ENCODE measurements at regions not wholly inside any gene's neighbourhood (a gene's known extent, or its start where the extent isn't known, plus 50 kb on each side); places are given as distances from the start of the nearest gene placed in this dataset.
A peak's percentile ranks its signal among the peaks of the same experiment; 100 is the strongest.

- Histone ChIP-seq H3K23ac (ENCODE audit: low read length) (no peak overlapping the region), H2BK120ac (ENCODE audit: low read depth, low read length) (no peak overlapping the region), H2BK5ac (ENCODE audit: low read length) (no peak overlapping the region), H4K8ac (ENCODE audit: low read depth, low read length) (no peak overlapping the region), H3K36me3 (ENCODE audit: control insufficient read depth, insufficient read depth, low read length) (no peaks in the 10 kb centered on the region), H3K79me2 (ENCODE audit: control insufficient read depth, insufficient read depth, low read length) (no peaks in the 10 kb centered on the region), H3K4me2 (ENCODE audit: low read length) (no peak overlapping the region), H3K9ac (ENCODE audit: low read length) (no peak overlapping the region), H4K5ac (ENCODE audit: low read length) (no peak overlapping the region), H3K4ac (ENCODE audit: low read depth, low read length) (no peak overlapping the region), H3K27ac (ENCODE audit: low read depth, low read length) (no peak overlapping the region), H2BK15ac (replicated peaks; ENCODE audit: low read depth) (no peak overlapping the region), H3K18ac (ENCODE audit: low read length) (no peak overlapping the region), H2AK5ac (ENCODE audit: low read length) (no peak overlapping the region), H3K4me1 (ENCODE audit: control insufficient read depth, low read depth, low read length) (no peaks in the 10 kb centered on the region), H3K56ac (ENCODE audit: low read length) (no peak overlapping the region), H3K27me3 (ENCODE audit: insufficient read depth, low read length, poor library complexity) (no peaks in the 10 kb centered on the region), H3K4me3 (ENCODE audit: low read length) (no peak overlapping the region), H3K79me1 (ENCODE audit: low read length) (no peaks in the 10 kb centered on the region)
- WGBS (ENCODE audit: extremely low coverage, insufficient coverage, low lambda C conversion rate), result no CpG with 5 or more reads among the region's 3 CpGs
- DNase-seq, result no peak
Measured at GRCh38 chr7:34311591-34311990, 346.4 kb upstream of the NPSR1 start.

- H4K8ac ChIP-seq (ENCODE audit: low read depth, low read length), result no peak overlapping the region
- H3K4me2 ChIP-seq (ENCODE audit: low read length), result no peak overlapping the region
- no peak overlapping the region for H2BK120ac ChIP-seq (ENCODE audit: low read depth, low read length)
Measured at GRCh38 chr7:34312624-34313023, 345.4 kb upstream of the NPSR1 start.

GRCh38 chr7:34313289-34313688 lies 344.7 kb upstream of the NPSR1 start:
- Histone ChIP-seq H3K9ac (ENCODE audit: low read length) (no peak overlapping the region), H3K18ac (ENCODE audit: low read length) (no peak overlapping the region), H2BK120ac (ENCODE audit: low read depth, low read length) (no peak overlapping the region), H3K23ac (ENCODE audit: low read length) (no peak overlapping the region), H2AK5ac (ENCODE audit: low read length) (no peak overlapping the region), H4K5ac (ENCODE audit: low read length) (no peak overlapping the region), H3K27ac (ENCODE audit: low read depth, low read length) (no peak overlapping the region), H4K8ac (ENCODE audit: low read depth, low read length) (no peak overlapping the region), H3K56ac (ENCODE audit: low read length) (no peak overlapping the region), H3K79me1 (ENCODE audit: low read length) (no peaks in the 10 kb centered on the region), H3K79me2 (ENCODE audit: control insufficient read depth, insufficient read depth, low read length) (no peaks in the 10 kb centered on the region), H3K4me2 (ENCODE audit: low read length) (no peak overlapping the region), H3K4ac (ENCODE audit: low read depth, low read length) (no peak overlapping the region), H3K36me3 (ENCODE audit: control insufficient read depth, insufficient read depth, low read length) (no peaks in the 10 kb centered on the region), H2BK15ac (replicated peaks; ENCODE audit: low read depth) (no peak overlapping the region), H2BK5ac (ENCODE audit: low read length) (no peak overlapping the region), H3K27me3 (ENCODE audit: insufficient read depth, low read length, poor library complexity) (no peaks in the 10 kb centered on the region), H3K4me1 (ENCODE audit: control insufficient read depth, low read depth, low read length) (no peaks in the 10 kb centered on the region), H3K4me3 (ENCODE audit: low read length) (no peak overlapping the region)
- WGBS (ENCODE audit: extremely low coverage, insufficient coverage, low lambda C conversion rate), result no CpG with 5 or more reads among the region's 2 CpGs
- no peak for DNase-seq

More at GRCh38 chr7:34312624-34313023, 345.4 kb upstream of the NPSR1 start:
- Histone ChIP-seq H3K18ac (ENCODE audit: low read length) (no peak overlapping the region), H3K79me1 (ENCODE audit: low read length) (no peaks in the 10 kb centered on the region), H3K4me3 (ENCODE audit: low read length) (no peak overlapping the region), H3K56ac (ENCODE audit: low read length) (no peak overlapping the region), H3K27ac (ENCODE audit: low read depth, low read length) (no peak overlapping the region), H2AK5ac (ENCODE audit: low read length) (no peak overlapping the region), H3K9ac (ENCODE audit: low read length) (no peak overlapping the region), H3K79me2 (ENCODE audit: control insufficient read depth, insufficient read depth, low read length) (no peaks in the 10 kb centered on the region), H3K4ac (ENCODE audit: low read depth, low read length) (no peak overlapping the region), H3K23ac (ENCODE audit: low read length) (no peak overlapping the region), H3K27me3 (ENCODE audit: insufficient read depth, low read length, poor library complexity) (no peaks in the 10 kb centered on the region), H2BK15ac (replicated peaks; ENCODE audit: low read depth) (no peak overlapping the region), H3K36me3 (ENCODE audit: control insufficient read depth, insufficient read depth, low read length) (no peaks in the 10 kb centered on the region), H3K4me1 (ENCODE audit: control insufficient read depth, low read depth, low read length) (no peaks in the 10 kb centered on the region), H4K5ac (ENCODE audit: low read length) (no peak overlapping the region), H2BK5ac (ENCODE audit: low read length) (no peak overlapping the region)
- WGBS (ENCODE audit: extremely low coverage, insufficient coverage, low lambda C conversion rate), result no CpG with 5 or more reads among the region's 3 CpGs
- DNase-seq, result no peak

- DNase-seq, result peak; percentile 59
Measured at GRCh38 chr7:34315032-34315431, 343.0 kb upstream of the NPSR1 start.

GRCh38 chr7:34317039-34317438 lies 341.0 kb upstream of the NPSR1 start:
- H3K79me1 ChIP-seq (ENCODE audit: low read length), result no peaks in the 10 kb centered on the region
- no peak overlapping the region for H3K23ac ChIP-seq (ENCODE audit: low read length)
- H4K5ac ChIP-seq (ENCODE audit: low read length), result no peak overlapping the region
- no peak overlapping the region for H2BK120ac ChIP-seq (ENCODE audit: low read depth, low read length)
- H3K4me2 ChIP-seq (ENCODE audit: low read length), result no peak overlapping the region
- H3K27ac ChIP-seq (ENCODE audit: low read depth, low read length), result no peak overlapping the region
- no CpG with 5 or more reads among the region's 1 CpG for WGBS (ENCODE audit: extremely low coverage, insufficient coverage, low lambda C conversion rate)
- H2BK15ac ChIP-seq (replicated peaks; ENCODE audit: low read depth), result no peak overlapping the region
- no peaks in the 10 kb centered on the region for H3K4me1 ChIP-seq (ENCODE audit: control insufficient read depth, low read depth, low read length)
- H3K79me2 ChIP-seq (ENCODE audit: control insufficient read depth, insufficient read depth, low read length), result no peaks in the 10 kb centered on the region
- no peak overlapping the region for H3K9ac ChIP-seq (ENCODE audit: low read length)
- H3K56ac ChIP-seq (ENCODE audit: low read length), result no peak overlapping the region
- H3K4ac ChIP-seq (ENCODE audit: low read depth, low read length), result no peak overlapping the region
- no peak overlapping the region for H2BK5ac ChIP-seq (ENCODE audit: low read length)
- H3K36me3 ChIP-seq (ENCODE audit: control insufficient read depth, insufficient read depth, low read length), result no peaks in the 10 kb centered on the region
- DNase-seq, result no peak
- H3K18ac ChIP-seq (ENCODE audit: low read length), result no peak overlapping the region
- no peak overlapping the region for H4K8ac ChIP-seq (ENCODE audit: low read depth, low read length)
- no peaks in the 10 kb centered on the region for H3K27me3 ChIP-seq (ENCODE audit: insufficient read depth, low read length, poor library complexity)
- H2AK5ac ChIP-seq (ENCODE audit: low read length), result no peak overlapping the region
- H3K4me3 ChIP-seq (ENCODE audit: low read length), result no peak overlapping the region

More at GRCh38 chr7:34315032-34315431, 343.0 kb upstream of the NPSR1 start:
- no peak overlapping the region for H3K23ac ChIP-seq (ENCODE audit: low read length)
- no peak overlapping the region for H3K56ac ChIP-seq (ENCODE audit: low read length)
- H3K27ac ChIP-seq (ENCODE audit: low read depth, low read length), result no peak overlapping the region
- H3K9ac ChIP-seq (ENCODE audit: low read length), result no peak overlapping the region
- H3K79me1 ChIP-seq (ENCODE audit: low read length), result no peaks in the 10 kb centered on the region
- H3K4me3 ChIP-seq (ENCODE audit: low read length), result no peak overlapping the region
- H2BK5ac ChIP-seq (ENCODE audit: low read length), result no peak overlapping the region
- H3K4me2 ChIP-seq (ENCODE audit: low read length), result no peak overlapping the region
- H4K8ac ChIP-seq (ENCODE audit: low read depth, low read length), result no peak overlapping the region
- no peaks in the 10 kb centered on the region for H3K79me2 ChIP-seq (ENCODE audit: control insufficient read depth, insufficient read depth, low read length)
- H3K4ac ChIP-seq (ENCODE audit: low read depth, low read length), result no peak overlapping the region
- H3K4me1 ChIP-seq (ENCODE audit: control insufficient read depth, low read depth, low read length), result no peaks in the 10 kb centered on the region
- no peak overlapping the region for H2AK5ac ChIP-seq (ENCODE audit: low read length)
- H3K27me3 ChIP-seq (ENCODE audit: insufficient read depth, low read length, poor library complexity), result no peaks in the 10 kb centered on the region
- H2BK15ac ChIP-seq (replicated peaks; ENCODE audit: low read depth), result no peak overlapping the region
- no peak overlapping the region for H4K5ac ChIP-seq (ENCODE audit: low read length)
- H3K18ac ChIP-seq (ENCODE audit: low read length), result no peak overlapping the region
- H3K36me3 ChIP-seq (ENCODE audit: control insufficient read depth, insufficient read depth, low read length), result no peaks in the 10 kb centered on the region
- no peak overlapping the region for H2BK120ac ChIP-seq (ENCODE audit: low read depth, low read length)

GRCh38 chr7:34320412-34320811 lies 337.6 kb upstream of the NPSR1 start:
- Histone ChIP-seq H3K18ac (ENCODE audit: low read length) (no peak overlapping the region), H3K79me1 (ENCODE audit: low read length) (no peaks in the 10 kb centered on the region), H3K4me1 (ENCODE audit: control insufficient read depth, low read depth, low read length) (peaks cover 3% of the 10 kb centered on the region), H3K4me2 (ENCODE audit: low read length) (no peak overlapping the region), H3K56ac (ENCODE audit: low read length) (no peak overlapping the region), H3K27ac (ENCODE audit: low read depth, low read length) (no peak overlapping the region), H3K23ac (ENCODE audit: low read length) (no peak overlapping the region), H2BK5ac (ENCODE audit: low read length) (no peak overlapping the region), H3K9ac (ENCODE audit: low read length) (no peak overlapping the region), H4K8ac (ENCODE audit: low read depth, low read length) (no peak overlapping the region), H3K4ac (ENCODE audit: low read depth, low read length) (no peak overlapping the region), H3K4me3 (ENCODE audit: low read length) (no peak overlapping the region), H3K27me3 (ENCODE audit: insufficient read depth, low read length, poor library complexity) (no peaks in the 10 kb centered on the region), H3K36me3 (ENCODE audit: control insufficient read depth, insufficient read depth, low read length) (no peaks in the 10 kb centered on the region), H3K79me2 (ENCODE audit: control insufficient read depth, insufficient read depth, low read length) (no peaks in the 10 kb centered on the region), H2AK5ac (ENCODE audit: low read length) (no peak overlapping the region), H2BK120ac (ENCODE audit: low read depth, low read length) (no peak overlapping the region), H4K5ac (ENCODE audit: low read length) (no peak overlapping the region), H2BK15ac (replicated peaks; ENCODE audit: low read depth) (no peak overlapping the region)
- no peak for DNase-seq
- WGBS (ENCODE audit: extremely low coverage, insufficient coverage, low lambda C conversion rate), result no CpG with 5 or more reads among the region's 6 CpGs
